NB4 (cell line): ENCODE measurements at regions not wholly inside any gene's neighbourhood (a gene's known extent, or its start where the extent isn't known, plus 50 kb on each side); places are given as distances from the start of the nearest gene placed in this dataset.

Source experiments
- MYC ChIP-seq: IDR thresholded peaks from 2 replicates; pipeline ENCODE4 v1.6.1; 2011; ENCODE audit warnings: low read depth, low read length
- POLR2A ChIP-seq: IDR thresholded peaks from 2 replicates; pipeline ENCODE4 v1.6.1; 2011; ENCODE audit warnings: mild to moderate bottlenecking; ENCODE audit not compliant: insufficient read length; ENCODE audit errors: extremely low read depth
- TF ChIP-seq, protein P1 (sequence below): IDR thresholded peaks from one replicate; pipeline ENCODE4 v1.5.1; 2012; ENCODE audit warnings: low read depth, low read length
- TF ChIP-seq, protein P2 (sequence below): IDR thresholded peaks from 2 replicates; pipeline ENCODE4 v1.6.1; 2011; ENCODE audit warnings: low read depth, low read length

DNA sequence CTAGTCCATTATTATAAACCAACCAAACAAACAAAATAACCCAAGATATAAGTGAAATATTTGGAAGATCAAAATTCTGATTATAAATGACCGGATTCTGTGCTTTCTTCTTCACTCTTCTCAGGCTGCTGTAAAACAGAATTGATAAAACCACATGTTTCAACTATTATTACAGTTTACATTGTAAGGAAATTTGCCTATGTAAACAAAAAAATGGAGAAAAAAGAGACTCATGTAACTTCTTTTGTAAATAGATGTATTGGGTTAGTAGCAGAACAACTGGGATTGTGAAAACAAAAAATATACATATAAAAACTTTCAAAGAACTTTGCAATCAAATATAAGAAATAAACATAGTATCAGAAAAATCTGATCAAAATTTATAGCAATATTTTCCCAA lies 295.2 kb upstream of the CCDC179 start:
- TF ChIP-seq, protein P1, sequence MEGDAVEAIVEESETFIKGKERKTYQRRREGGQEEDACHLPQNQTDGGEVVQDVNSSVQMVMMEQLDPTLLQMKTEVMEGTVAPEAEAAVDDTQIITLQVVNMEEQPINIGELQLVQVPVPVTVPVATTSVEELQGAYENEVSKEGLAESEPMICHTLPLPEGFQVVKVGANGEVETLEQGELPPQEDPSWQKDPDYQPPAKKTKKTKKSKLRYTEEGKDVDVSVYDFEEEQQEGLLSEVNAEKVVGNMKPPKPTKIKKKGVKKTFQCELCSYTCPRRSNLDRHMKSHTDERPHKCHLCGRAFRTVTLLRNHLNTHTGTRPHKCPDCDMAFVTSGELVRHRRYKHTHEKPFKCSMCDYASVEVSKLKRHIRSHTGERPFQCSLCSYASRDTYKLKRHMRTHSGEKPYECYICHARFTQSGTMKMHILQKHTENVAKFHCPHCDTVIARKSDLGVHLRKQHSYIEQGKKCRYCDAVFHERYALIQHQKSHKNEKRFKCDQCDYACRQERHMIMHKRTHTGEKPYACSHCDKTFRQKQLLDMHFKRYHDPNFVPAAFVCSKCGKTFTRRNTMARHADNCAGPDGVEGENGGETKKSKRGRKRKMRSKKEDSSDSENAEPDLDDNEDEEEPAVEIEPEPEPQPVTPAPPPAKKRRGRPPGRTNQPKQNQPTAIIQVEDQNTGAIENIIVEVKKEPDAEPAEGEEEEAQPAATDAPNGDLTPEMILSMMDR, result no peak
- TF ChIP-seq POLR2A, result no peak
- TF ChIP-seq, protein P2, sequence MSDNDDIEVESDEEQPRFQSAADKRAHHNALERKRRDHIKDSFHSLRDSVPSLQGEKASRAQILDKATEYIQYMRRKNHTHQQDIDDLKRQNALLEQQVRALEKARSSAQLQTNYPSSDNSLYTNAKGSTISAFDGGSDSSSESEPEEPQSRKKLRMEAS, result no peak
- TF ChIP-seq MYC, result no peak
